ENCODE measurements at regions not wholly inside any gene's neighbourhood (a gene's known extent, or its start where the extent isn't known, plus 50 kb on each side); places are given as distances from the start of the nearest gene placed in this dataset.

DNA sequence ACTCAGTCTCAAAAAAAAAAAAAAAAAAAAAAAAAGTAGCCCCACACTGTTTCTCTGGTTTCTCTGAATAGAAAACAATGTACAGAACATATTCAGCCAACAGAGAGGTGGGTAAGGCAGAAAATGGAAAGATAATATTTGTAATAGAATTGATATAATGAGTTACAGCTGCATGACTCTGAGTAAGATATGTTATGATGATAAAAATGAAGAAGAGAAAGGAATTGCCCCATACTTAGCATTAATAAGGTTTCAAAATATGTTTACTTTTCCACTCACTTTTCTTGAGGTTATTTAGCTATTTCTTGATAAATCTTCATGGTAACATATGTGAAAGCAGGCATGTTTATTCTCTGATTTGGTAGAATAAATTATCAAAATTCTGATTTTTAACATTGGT is 100.9 kb upstream of the ROBO2 start:
- FAIRE-seq: no peak

DNA sequence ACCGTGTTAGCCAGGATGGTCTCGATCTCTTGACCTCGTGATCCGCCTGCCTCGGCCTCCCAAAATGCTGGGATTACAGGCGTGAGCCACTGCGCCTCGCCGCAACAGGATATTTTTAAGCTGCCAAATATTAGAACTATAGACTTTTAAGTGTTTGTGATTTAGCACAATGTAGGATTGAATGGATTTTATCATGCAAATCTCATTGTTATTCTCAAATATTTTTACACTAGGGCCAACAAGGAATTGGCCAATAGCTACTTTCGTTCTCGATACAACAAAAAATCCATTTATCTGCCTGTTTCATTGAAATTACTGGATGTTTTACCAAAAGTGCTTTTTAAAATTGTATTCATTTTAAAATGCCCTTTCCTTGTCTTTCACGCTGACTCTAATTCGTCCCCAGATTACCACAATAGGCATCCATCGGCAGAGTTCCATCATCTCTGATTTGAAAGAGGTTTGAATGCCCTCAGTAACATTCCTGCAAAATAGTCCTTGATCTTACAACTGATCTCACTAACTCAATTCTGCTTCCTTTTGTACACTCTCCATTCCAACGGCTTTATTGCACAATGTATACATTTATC is 99.6 kb upstream of the ROBO2 start:
- no peak for FAIRE-seq

DNA sequence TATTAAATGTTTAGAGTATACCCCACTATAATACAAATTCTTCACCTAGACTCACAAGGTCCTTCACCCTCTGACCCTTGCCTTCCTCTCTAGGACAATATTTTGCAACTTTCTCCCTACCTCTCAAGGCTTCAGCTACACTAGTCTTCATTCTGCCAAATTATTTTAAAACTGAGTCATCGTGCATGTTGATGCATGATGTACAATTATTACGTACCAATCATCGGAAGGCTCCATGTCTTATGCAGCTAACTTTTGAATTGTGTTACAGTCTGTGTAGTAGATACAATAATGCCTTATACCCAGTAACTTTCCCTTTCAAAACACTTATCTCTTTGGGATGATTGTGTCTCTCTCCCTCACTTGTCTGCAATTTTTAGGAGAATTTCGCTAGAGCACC is 98.5 kb upstream of the ROBO2 start:
- FAIRE-seq: no peak

DNA sequence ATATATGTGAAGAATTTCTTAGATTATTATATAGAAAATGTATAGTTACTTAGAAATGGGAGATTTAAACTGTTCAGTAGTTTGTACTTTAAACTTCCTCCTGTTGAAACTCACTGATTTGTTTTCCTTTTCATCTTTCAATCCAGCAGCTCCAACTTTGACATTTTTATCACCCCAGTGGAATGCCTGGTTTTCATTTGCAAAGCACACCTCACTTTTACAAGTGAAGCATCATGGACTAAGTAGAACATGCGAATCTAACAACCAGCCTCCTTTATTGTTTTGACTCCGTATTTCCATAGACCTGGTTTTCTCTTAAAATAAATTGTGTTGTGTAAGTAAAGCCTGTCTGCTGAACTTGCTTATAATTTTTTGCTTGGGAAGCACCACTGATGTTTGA is 97.8 kb upstream of the ROBO2 start:
- no peak for FAIRE-seq

DNA sequence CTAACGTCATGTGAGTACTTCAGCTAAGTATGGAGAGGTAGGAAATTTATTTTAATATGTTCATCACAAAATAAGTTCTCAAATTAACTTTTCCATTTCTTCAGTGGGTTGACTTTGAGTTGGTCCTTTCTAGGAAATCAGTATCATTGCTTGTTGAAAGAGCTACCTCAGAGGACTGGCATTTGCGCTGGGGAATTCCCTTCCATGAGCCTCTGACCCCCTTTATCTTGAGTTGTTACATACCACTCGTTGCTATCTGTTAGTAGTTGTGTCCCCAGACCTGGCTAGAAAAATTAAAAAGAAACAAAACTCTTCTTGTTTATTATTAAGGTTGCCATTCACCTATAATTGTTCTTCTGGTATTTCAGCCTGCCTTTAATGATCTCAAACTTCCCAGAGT is 96.8 kb upstream of the ROBO2 start:
- no peak for FAIRE-seq

DNA sequence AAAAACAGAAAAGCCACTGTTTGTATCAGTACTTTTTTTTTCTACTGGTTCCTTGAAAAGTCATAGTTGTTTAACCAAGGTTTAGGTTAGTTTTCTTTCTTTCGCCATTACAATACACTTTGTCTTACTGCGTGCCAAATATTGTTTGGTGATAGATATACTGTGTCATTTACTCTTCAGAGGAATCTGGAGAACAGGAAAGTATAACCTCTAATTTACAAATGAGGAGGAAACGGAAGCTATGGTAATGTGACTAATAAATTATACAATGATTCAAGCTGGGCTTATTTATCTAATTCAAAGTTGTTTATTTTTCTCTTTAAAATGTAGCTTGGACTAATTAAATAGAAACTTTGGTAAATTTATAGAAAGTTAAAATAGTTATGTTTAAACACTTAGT is 96.2 kb upstream of the ROBO2 start:
- FAIRE-seq: no peak

DNA sequence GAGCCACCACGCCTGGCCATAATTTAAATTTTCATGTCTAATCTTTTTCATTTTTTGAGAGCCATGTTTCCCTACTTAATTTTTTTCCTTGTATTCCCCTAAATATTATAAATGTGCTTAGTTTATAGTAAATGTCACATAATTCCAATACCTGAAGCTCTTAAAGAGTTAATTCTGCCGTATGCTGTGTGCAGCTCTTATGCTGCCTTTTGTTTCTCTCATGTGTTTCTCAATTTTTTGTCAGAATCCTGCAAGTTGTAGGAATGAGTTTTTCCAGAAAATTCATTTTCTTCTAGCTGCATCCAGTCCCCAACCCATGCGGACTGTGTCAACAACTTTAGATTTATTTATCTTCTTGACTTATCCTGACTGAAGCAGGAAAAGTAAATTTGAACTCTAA is 90.9 kb upstream of the ROBO2 start:
- FAIRE-seq: no peak

DNA sequence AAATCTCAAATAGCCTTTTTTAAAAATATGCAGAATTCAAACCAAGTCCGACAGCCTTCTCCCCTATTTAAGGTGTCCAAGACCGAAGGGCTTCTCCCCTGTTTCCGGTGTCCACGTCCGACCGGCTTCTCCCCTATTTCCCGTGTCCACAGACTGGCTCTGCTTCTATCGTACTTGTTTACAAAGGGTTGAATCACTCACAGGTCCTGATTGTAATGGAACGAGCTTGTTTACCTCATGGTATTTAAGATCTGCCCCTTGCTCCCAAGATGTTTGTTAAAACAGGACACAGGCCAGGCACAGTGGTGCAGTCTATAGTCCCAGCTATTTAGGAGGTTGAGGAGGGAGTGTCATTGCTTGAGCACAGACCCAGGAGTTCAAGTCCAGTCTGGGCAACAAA is 90.4 kb upstream of the ROBO2 start:
- no peak for FAIRE-seq

DNA sequence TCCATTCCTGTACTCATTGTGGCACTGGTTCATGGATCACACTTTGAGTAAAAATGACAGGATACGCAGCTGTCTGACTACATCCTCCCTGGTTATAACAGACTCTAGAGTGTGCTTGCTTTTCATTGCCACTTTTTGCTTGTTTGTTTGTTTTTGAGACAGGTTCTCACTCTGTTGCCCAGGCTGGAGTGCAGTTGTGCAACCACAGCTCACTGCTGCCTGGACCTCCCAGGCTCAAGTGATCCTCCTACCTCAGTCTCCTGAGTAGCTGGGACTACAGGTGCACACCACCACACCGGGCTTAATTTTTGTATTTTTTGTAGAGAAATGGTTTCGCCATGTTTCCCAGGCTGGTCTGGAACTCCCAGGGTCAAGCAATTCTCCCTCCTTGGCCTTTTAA is 89.3 kb upstream of the ROBO2 start:
- FAIRE-seq: no peak

DNA sequence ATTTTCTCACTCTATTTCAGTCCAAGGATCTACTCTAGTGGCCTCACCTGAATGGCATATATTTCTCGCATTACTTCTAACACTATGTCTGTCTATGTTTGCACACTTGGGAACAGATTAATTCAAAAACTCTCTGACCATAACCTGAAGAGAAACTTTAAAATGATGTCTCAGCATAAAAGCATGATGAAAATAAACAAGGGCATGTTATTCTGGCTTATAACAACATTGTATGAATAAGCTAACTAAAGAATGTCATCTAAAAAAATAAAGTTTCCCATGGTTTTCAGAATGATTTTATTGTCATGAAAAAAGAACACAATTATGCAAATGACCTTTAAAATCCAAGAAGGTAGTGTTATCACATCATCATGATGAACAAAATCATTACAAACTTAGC is 85.5 kb upstream of the ROBO2 start:
- FAIRE-seq: no peak

DNA sequence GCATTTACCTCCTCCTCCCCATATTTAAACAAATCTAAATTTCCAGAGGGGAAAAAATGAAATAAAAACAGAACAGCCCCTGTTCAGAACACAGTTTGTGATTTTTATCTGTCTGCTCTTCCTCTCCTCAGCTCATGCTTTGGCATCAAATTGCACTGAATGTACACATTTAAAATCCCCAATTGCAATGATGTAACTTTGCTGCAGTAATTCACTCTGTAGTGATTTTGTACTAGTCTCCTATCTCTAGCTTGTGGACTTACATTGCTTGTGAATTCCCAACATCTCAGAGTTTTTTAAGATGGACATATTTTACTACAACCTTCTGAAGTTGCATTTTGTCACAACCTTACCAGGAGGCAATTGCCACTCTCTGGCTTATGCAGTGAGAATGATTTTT is 81.6 kb upstream of the ROBO2 start:
- no peak for FAIRE-seq

DNA sequence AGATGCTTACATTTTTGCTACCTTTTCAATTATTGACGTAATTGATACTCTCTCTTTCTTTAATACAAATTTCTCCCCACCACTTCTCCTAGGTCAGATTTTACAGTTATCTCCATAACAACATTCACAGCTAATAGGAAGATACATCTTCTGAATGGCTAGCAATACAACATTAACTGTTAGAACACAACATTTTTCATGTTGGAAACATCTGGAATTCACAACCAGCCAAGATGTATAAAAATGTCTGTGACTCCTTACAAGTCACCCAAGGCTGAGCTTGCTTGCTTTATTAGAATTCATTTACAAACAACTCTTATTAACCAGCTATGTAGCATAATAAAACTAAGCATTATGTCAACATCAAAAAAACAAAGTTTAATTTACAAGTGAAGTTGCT is 81.0 kb upstream of the ROBO2 start:
- no peak for FAIRE-seq

DNA sequence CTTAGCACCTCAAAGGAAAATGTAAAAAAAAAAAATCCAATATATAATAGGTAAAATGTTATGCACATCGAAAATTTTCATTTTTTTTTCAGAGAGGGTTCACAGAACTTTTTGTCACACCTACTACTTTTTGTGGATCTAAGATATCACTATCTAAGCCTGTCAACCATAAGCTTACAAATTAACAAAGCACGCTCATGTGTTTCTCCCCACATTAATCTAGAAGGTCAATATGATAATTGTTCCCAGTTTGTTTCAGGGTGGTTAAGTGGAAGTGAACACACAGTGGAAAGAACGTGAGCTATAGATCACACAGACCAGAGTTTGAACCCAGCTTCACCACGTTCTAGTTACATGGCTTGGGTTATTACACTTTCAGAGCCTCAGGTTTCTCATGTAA is 78.6 kb upstream of the ROBO2 start:
- no peak for FAIRE-seq

DNA sequence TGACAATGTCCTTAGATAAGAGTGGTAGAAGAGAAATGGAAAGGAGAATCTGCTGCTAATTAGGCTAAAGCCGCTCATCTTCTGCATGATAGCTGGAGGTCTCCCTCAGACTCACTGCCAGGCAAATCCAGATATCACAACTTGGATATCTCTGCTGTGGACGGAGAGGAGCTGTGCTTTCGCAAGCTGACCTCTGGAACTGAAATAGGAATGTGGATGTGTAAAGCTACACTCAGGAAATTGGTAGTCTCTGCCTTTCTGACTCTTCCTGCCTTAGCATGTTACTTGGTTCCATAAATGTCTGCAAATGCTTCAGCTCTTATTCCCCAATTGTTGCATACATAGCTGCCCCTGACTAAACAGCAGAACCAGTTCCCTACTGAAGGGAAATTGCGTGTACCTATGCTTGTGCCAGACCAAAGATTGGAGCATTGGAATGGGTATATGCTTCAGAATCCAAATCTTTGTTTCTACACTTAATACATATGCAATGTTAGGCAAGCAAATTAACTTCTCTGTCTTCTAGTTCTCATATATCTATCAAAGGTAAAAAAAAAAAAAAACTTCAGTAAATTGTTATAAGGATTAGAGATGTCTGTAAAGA is 74.7 kb upstream of the ROBO2 start:
- FAIRE-seq: no peak

DNA sequence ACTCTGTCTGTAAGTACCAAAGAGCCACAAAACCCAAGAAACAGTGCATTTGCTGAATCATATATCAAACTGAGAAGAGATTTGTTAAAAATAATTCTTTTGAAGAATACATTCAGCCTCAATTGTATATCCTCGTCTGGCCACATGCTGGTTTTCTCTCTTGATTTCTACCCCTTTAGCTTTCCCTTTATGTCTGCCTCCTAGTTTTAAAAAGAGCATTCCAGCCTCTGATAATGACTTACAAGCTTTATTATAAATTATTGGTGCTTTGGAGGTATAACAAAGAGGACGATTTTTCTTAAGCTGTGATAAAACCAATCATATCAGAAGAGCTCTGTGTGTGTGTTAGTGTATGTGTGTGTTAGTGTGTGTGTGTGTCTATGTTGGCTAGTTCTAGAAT is 70.4 kb upstream of the ROBO2 start:
- FAIRE-seq: no peak

DNA sequence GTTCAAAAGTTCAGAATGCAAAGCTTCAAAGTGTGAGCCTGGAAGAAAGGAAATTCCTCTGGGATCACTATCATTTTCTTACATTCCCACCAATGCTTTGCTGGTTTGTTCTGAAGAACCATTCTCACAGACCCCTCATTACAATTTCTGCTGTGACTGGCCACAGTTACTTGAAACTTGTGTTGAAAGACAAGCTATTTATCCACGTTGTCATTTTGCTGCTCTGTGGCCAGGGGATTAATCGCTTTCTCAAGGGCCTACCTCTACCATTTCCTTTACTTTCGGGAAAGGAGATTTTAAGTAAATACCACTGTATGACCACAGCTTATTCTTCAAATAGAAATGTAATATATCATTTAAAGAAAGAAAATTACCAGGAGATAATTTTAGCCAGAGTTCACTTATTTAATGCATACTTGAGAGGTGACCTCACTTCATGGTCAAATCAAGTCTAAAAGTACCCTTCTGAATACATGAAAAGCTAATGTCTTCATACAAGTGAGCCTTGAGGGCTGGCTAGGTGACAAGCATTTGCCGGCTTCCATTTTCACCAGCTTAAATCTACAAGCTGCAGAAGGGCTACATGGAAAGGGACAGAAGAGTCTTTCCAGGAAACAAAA is 69.8 kb upstream of the ROBO2 start:
- no peak for FAIRE-seq

DNA sequence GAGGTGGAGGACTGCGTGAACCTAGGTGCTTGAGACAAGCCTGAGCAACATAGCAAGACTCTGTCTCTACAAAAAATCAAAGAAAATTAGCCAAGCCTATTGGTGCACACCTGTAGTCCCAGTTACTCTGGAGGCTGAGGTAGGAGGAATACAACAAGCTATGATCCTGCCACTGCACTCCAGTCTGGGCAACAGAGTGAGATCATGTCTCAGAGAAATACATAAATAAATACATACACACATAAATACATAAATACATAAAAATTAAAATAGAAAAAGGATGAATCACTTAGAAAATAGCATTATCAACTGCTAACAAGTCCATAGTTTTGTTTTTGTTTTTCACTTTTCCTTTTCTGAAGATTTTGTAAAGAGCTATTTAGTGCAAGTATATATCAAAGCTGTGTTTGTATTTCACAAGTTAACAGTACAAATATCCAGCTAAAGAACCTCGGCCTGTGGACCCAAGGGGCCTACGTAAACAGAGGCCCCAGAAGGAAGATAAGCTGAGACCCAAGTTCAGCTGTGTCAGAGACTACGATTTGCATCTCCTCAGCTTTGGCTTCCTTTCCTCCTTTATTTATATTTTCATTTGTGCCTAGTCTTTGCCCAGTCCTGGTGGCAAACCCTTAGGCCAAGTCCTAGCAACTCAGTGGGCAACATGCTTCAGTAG is 67.1 kb upstream of the ROBO2 start:
- no peak for FAIRE-seq

DNA sequence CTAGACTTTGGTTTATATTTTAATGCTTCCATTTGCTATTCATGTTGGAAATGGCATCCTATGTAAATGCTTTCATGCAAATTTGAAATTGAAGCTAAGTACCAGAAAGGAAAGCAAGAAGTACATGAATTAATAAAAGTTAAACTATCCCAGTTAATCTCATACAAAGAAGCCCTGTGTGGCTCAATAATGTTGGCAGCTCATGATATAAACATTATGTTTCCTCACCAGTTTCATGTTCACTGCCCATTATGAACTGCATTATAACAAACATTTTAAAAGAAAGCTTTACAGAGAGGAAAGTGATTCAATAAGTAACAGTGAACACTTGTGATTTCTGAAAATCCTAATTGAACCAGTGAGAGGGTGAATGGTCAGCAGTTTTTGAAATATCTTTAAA is 62.9 kb upstream of the ROBO2 start:
- no peak for FAIRE-seq

DNA sequence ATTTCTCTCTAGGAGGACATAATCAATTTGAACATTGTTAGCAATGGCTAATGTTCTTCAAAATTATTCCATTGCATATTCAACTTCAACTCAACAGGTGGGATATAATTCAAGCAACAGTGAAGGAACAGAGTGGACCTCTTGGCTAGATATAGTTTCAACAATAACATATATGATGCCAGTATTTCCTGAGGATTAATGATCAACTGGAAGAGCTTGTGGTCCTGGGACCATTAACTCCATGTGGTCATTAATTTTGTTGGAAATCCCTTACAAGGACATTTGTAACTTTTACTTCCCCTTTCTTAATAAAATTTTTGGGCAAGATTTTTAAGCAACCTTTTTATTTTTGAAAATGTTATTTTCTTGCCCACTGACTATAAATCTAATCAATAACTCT is 54.3 kb upstream of the ROBO2 start:
- FAIRE-seq: no peak

DNA sequence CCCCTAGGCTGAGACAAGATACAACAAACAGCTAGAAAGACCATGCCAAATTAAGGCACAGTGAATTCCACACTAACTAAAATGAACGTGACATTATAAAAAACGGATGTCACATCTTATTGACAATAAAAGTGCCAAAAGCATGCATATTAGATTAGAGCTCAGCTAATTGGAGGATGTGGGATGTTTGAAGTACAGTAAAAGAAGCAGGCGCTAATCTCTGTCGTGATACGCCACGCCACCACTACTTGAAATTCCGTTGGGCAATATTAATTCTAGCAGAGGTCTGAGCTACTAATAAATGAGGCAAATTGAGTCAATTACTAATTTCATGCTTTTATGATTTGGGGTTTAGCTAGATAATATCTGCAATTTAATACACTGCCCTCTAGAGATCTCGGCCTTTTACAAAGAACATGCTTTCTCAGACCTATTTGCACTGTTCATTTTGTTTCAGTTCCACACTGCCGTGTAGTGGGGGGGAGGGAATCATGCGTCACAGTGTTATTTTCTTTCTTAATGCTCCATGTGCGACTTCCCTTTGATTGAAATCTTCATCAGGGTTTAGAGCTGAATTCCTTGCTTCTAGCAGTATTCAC is 52.9 kb upstream of the ROBO2 start:
- FAIRE-seq: no peak

Data from colon (tissue), 2 donors.